ENCODE measurements at regions not wholly inside any gene's neighbourhood (a gene's known extent, or its start where the extent isn't known, plus 50 kb on each side); places are given as distances from the start of the nearest gene placed in this dataset.

- DNase-seq: no peak
These were observed 381.8 kb upstream of the POU3F3 start for GRCh38 chr2:104472076-104472475.

- peak; percentile 28 to 37 for DNase-seq
These were observed 380.4 kb upstream of the POU3F3 start for GRCh38 chr2:104473546-104473945.

DNA sequence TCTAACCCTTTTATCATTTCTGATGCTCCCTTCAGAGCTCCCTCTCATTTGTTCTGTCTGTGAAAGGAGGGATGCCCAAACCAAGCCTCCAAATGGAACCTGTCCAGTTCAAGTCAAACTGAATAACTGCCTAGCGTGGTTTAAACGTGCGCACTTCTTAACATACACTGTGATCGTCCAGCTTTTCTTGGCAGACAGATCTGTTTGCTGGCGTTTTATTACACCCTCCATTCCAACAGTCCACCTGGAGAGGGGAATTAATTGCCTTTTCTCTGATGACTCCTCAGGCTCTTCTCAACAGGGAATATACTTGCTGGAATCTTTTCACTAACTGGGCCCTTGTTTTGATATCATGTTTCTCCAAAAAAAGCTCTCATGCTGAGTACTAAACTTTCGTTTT, 379.2 kb upstream of the POU3F3 start:
- DNase-seq: no peak

- no peak for DNase-seq
These were observed 377.8 kb upstream of the POU3F3 start for GRCh38 chr2:104476075-104476474.

- DNase-seq: no peak
These were observed 377.3 kb upstream of the POU3F3 start for GRCh38 chr2:104476563-104476988.

- DNase-seq: no peak
These were observed 372.6 kb upstream of the POU3F3 start for GRCh38 chr2:104481341-104481740.

- DNase-seq: peak; percentile 82
These were observed 366.5 kb upstream of the POU3F3 start for GRCh38 chr2:104487366-104487765.

GRCh38 chr2:104493698-104494097, 360.2 kb upstream of the POU3F3 start:
- DNase-seq: no peak

- DNase-seq: no peak
These were observed 352.6 kb upstream of the POU3F3 start for GRCh38 chr2:104501342-104501741.

- DNase-seq: no peak
These were observed 352.0 kb upstream of the POU3F3 start for GRCh38 chr2:104501929-104502328.

GRCh38 chr2:104502901-104503300, 351.0 kb upstream of the POU3F3 start:
- DNase-seq: no peak

- no peak for DNase-seq
These were observed 349.4 kb upstream of the POU3F3 start for GRCh38 chr2:104504331-104505073.

- no peak for DNase-seq
These were observed 335.7 kb upstream of the POU3F3 start for GRCh38 chr2:104518256-104518655.

DNA sequence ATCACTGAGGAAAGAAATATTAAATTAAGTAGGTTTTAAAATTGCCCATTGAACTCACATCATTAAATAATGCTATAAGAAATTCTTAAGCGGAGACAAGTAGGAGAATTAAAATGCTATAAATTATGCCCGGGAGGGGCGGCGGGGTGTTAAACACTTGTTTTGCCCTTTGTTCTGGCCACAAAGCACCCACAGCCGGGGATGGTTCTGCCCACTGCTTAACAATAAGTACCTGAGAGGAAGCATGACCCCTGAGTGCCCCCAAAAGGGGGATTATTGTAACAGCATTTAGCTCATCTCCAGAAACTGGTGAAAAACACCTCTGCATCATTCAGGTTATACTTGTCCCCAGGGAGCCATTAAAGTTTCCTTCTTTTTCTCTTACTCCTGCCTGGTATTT, 332.7 kb upstream of the POU3F3 start:
- no peak for DNase-seq

DNA sequence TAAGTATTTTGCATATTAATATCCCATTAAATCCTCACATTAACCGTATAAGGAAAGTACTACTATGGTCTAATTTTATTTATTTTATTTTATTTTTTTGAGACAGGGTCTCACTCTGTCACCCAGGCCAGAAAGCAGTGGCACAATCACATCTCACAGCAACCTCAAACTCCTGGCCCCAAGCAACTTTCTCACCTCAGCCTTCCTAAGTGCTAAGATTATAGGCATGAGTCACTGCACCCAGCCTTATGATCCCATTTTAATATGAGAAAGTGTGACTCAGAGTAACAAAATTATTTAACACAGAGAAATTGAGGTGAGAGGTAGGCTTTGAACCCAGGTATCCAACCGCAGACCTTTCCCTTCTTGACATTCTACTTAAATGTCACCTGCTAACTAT, 330.0 kb upstream of the POU3F3 start:
- no peak for DNase-seq

DNA sequence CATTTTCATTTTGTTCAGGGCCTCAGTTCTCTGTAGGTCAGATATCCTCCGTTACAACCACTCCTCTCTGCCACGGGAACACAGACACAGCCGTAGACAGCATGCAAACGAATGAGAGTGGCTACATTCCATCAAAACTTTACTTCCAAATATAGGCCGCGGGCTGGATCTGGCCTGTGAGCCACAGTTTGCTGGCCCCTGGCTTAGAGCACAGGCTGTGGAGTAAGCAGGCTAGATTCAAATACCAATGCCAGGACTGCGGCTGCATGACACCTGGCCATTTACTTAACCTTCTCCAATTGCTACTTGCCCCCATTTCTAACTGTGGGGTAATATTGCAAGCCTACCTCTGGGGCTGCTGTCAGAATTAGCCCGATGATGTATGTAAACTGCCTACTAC, 325.8 kb upstream of the POU3F3 start:
- no peak for DNase-seq

- DNase-seq: no peak
These were observed 322.8 kb upstream of the POU3F3 start for GRCh38 chr2:104531122-104531521.

- no peak for DNase-seq
These were observed 316.8 kb upstream of the POU3F3 start for GRCh38 chr2:104537116-104537515.

GRCh38 chr2:104538077-104538476, 315.8 kb upstream of the POU3F3 start:
- DNase-seq: no peak

GRCh38 chr2:104539649-104540048, 314.3 kb upstream of the POU3F3 start:
- DNase-seq: peak; percentile 82 to 87

- no peak for DNase-seq
These were observed 308.9 kb upstream of the POU3F3 start for GRCh38 chr2:104545055-104545454.

DNA sequence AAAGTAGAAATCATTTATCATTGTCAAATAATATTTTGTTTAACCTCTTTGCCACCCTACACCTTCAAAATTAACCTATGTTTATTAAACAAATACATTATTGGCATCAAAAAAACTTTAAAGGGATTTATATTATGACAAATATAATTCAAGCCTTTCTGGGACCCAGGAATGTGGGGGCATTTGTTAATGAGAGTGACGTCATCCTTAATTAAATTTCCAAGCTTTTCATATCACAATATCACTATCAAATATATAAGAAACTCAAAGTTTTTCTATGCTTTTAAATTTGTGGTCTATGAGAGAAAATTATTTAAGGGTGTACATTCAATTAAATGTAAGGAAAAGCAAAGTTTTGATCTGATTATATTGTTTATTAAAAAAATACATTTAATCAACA, 307.4 kb upstream of the POU3F3 start:
- DNase-seq: no peak

- no peak for DNase-seq
These were observed 306.7 kb upstream of the POU3F3 start for GRCh38 chr2:104547221-104547620.

DNA sequence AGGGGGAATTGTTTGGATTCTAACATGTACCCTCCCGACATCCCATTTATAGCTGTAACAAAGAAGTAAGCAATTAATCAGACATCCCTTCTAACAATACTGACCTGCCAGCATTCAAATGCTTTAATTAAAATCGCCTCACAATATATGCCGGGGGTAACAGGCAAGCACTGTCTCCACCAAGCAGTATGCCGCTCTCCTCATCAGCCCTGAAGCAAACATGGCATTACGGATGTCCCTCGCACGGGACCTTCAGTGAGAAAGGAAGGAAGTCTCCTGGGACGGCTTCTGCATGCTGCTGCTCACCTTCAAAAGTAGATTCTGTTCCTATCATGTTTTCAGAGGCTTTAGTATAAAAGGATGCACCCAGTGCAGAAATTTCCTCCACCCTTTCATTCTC, 292.7 kb upstream of the POU3F3 start:
- no peak for DNase-seq

DNA sequence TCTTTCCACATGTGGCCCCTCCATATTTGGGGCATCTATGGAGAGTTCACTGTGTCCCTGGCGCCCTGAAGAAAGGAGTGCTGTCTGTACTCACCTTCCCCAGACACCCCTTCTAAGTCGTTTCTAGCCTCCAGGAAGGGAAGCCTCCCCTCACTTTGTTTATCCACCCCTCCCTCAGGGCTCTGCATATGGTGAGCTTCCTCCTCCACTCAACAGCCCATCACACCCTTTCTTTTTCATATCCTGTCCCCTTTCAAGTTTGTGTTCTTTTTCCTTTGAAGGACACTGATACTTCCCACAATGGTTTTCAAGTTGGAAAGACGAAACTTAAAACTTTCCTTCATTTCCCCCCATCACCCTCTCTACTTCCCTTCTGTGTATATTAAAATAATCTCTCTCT, 291.4 kb upstream of the POU3F3 start:
- no peak for DNase-seq

All from AML-193 (cell line).